ENCODE measurements at regions not wholly inside any gene's neighbourhood (a gene's known extent, or its start where the extent isn't known, plus 50 kb on each side); places are given as distances from the start of the nearest gene placed in this dataset.

DNA sequence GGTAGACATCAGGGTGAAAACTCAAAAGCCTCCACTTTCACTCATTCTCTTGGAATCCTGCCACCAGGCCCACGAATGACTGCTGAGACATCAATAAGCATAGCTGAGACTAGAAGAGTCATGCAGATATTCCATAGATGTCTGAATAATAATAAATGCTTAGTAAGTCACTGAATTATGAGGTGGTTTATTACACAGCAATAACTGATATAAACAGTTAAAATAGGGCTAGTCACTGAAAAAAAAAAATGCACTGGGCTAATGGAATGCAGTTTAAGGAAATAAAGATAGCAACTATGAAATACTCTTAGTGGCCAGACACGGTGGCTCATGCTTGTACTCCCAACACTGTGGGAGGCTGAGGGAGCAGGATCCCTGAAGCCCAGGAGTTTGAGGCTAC is 262.8 kb upstream of the CDH6 start:
- no peaks in the 10 kb centered on the region for H3K27me3 ChIP-seq (ENCODE audit: control insufficient read depth, insufficient read depth, low read length)
- H3K27ac ChIP-seq (ENCODE audit: low read depth, low read length), result no peak overlapping the region
- WGBS (ENCODE audit: insufficient coverage), result 100% methylated on average over 1 of the region's 2 CpGs
- no peak for DNase-seq (ENCODE audit: low read depth in 4 of 6, low spot score in 6 of 6)
- H3K4me3 ChIP-seq (ENCODE audit: low read depth, low read length), result no peak overlapping the region
- no peaks in the 10 kb centered on the region for H3K36me3 ChIP-seq (ENCODE audit: control insufficient read depth, insufficient read depth, low read length)
- H3K9me3 ChIP-seq (ENCODE audit: control insufficient read depth, insufficient read depth, low read length), result no peaks in the 10 kb centered on the region
- H3K4me1 ChIP-seq (ENCODE audit: control insufficient read depth, insufficient read depth, low read length), result no peaks in the 10 kb centered on the region

DNA sequence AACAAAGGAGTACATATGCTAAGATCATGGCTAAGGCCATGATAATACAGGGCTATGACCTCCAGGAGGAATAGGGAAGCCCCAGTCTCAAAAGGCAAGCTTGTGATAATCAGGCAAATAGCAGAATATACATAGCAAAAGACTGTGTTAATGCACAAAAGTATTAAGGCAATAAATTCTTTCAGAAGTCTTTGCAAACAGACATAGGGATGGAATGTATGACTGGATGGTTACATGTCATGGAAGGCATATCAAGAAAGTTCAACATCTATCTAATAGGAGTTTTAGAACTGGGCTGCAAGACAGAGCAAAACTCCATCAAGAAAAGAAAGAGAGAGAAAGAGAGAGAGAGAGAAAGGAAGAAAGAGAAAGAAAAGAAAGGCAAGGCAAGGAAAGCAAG is 264.5 kb upstream of the CDH6 start:
- no peaks in the 10 kb centered on the region for H3K9me3 ChIP-seq (ENCODE audit: control insufficient read depth, insufficient read depth, low read length)
- H3K27me3 ChIP-seq (ENCODE audit: control insufficient read depth, insufficient read depth, low read length), result no peaks in the 10 kb centered on the region
- no peaks in the 10 kb centered on the region for H3K36me3 ChIP-seq (ENCODE audit: control insufficient read depth, insufficient read depth, low read length)
- H3K4me3 ChIP-seq (ENCODE audit: low read depth, low read length), result no peak overlapping the region
- DNase-seq (ENCODE audit: low read depth in 4 of 6, low spot score in 6 of 6), result no peak
- no peak overlapping the region for H3K27ac ChIP-seq (ENCODE audit: low read depth, low read length)
- no peaks in the 10 kb centered on the region for H3K4me1 ChIP-seq (ENCODE audit: control insufficient read depth, insufficient read depth, low read length)

DNA sequence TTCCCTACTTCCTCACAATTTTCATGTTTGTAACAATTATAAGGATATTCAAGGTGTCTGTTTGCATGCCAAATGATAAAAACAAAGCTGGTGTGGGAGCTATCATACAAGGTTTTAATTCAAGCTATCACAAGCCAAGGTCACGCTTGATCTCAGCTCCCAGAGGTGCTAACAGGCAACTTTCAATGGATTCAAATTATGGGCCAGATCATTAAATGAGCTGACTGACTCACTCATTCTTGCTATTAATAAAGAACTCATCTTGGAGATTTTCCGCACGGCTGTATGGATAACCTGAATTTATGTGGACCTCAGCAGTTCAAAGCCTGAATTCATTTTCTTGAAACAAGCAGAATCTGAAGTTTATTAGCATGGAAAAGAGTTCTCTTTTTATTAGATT is 267.3 kb upstream of the CDH6 start:
- H3K27ac ChIP-seq (ENCODE audit: low read depth, low read length), result no peak overlapping the region

DNA sequence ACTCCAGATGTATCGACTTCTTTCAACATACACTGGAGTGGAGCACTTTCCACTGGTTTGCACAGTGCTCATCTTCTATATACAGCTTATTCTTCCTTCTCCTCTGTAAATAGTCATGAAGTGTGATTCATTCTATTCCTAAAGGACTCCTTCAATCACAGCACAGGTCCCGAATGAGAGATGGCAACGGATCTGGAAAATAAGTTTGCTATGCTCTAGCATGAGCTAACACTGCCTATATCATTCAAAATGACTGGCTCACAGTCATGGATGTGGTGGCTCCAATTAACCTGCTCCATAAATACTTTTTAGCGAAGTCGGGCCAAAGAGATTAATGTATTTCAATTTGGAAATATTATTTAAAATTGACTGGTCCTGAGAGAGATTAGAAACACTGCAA is 272.1 kb upstream of the CDH6 start:
- no peak for DNase-seq (ENCODE audit: low read depth in 4 of 6, low spot score in 6 of 6)
- H3K27me3 ChIP-seq (ENCODE audit: control insufficient read depth, insufficient read depth, low read length), result no peaks in the 10 kb centered on the region
- no peak overlapping the region for H3K27ac ChIP-seq (ENCODE audit: low read depth, low read length)
- H3K9me3 ChIP-seq (ENCODE audit: control insufficient read depth, insufficient read depth, low read length), result no peaks in the 10 kb centered on the region
- H3K4me3 ChIP-seq (ENCODE audit: low read depth, low read length), result no peak overlapping the region
- no peaks in the 10 kb centered on the region for H3K36me3 ChIP-seq (ENCODE audit: control insufficient read depth, insufficient read depth, low read length)
- no CpG with 5 or more reads among the region's 5 CpGs for WGBS (ENCODE audit: insufficient coverage)
- H3K4me1 ChIP-seq (ENCODE audit: control insufficient read depth, insufficient read depth, low read length), result no peaks in the 10 kb centered on the region

More for the DNA sequence above, 267.3 kb upstream of the CDH6 start:
- Histone ChIP-seq H3K4me1 (ENCODE audit: control insufficient read depth, insufficient read depth, low read length) (no peaks in the 10 kb centered on the region), H3K36me3 (ENCODE audit: control insufficient read depth, insufficient read depth, low read length) (no peaks in the 10 kb centered on the region), H3K4me3 (ENCODE audit: low read depth, low read length) (no peak overlapping the region), H3K27me3 (ENCODE audit: control insufficient read depth, insufficient read depth, low read length) (no peaks in the 10 kb centered on the region), H3K9me3 (ENCODE audit: control insufficient read depth, insufficient read depth, low read length) (no peaks in the 10 kb centered on the region)
- no CpG with 5 or more reads among the region's 3 CpGs for WGBS (ENCODE audit: insufficient coverage)
- DNase-seq (ENCODE audit: low read depth in 4 of 6, low spot score in 6 of 6), result peak in 1 of 6 donors; percentile 73

DNA sequence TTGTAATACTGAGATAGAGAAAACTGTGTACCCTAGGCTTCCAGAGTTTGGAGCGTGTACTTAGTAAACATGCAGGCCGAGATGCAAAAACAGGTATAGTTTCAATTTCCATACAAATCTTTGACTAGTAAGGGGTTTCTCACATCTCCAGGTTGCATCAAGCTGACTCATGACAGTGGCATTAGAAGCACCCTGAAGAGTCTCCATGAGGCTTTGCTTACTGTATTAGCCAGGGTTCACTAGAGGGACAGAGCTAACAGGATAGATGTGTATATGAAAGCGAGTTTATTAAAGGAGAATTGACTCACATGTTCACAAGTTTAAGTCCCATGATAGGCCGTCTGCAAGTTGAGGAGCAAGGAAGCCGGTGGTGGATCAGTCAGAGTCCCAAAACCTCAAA is 275.3 kb upstream of the CDH6 start:
- Histone ChIP-seq H3K9me3 (ENCODE audit: control insufficient read depth, insufficient read depth, low read length) (no peaks in the 10 kb centered on the region), H3K36me3 (ENCODE audit: control insufficient read depth, insufficient read depth, low read length) (no peaks in the 10 kb centered on the region), H3K4me3 (ENCODE audit: low read depth, low read length) (no peak overlapping the region), H3K27me3 (ENCODE audit: control insufficient read depth, insufficient read depth, low read length) (no peaks in the 10 kb centered on the region), H3K27ac (ENCODE audit: low read depth, low read length) (no peak overlapping the region), H3K4me1 (ENCODE audit: control insufficient read depth, insufficient read depth, low read length) (no peaks in the 10 kb centered on the region)
- no peak for DNase-seq (ENCODE audit: low read depth in 4 of 6, low spot score in 6 of 6)
- 100% methylated on average over 4 of the region's 5 CpGs for WGBS (ENCODE audit: insufficient coverage)

DNA sequence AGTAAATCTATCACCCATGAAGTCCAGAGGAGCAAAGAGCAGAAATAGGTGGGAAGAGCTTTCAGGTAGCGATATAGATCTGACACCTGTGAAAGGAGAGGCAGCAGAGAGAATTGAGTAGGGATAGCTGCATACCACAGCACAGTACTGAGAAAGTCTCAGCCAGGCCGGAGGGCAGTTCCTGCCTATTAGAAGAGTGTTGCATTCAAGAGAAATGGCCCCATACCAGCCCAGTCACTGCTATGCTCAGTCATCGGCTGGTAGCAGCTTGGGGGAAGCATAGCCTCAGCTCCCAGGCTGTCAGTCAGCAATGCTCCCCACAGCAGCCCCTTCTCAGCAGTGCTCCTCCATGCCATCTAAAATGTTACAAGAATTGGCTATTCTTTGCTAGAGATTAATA is 285.1 kb upstream of the CDH6 start:
- H3K9me3 ChIP-seq (ENCODE audit: control insufficient read depth, insufficient read depth, low read length), result no peaks in the 10 kb centered on the region
- no peak overlapping the region for H3K27ac ChIP-seq (ENCODE audit: low read depth, low read length)
- 83% methylated on average over 2 of the region's 3 CpGs for WGBS (ENCODE audit: insufficient coverage)
- H3K4me1 ChIP-seq (ENCODE audit: control insufficient read depth, insufficient read depth, low read length), result peaks cover 3% of the 10 kb centered on the region
- no peaks in the 10 kb centered on the region for H3K27me3 ChIP-seq (ENCODE audit: control insufficient read depth, insufficient read depth, low read length)
- DNase-seq (ENCODE audit: low read depth in 4 of 6, low spot score in 6 of 6), result peak in 1 of 6 donors; percentile 31
- H3K36me3 ChIP-seq (ENCODE audit: control insufficient read depth, insufficient read depth, low read length), result no peaks in the 10 kb centered on the region
- H3K4me3 ChIP-seq (ENCODE audit: low read depth, low read length), result no peak overlapping the region

DNA sequence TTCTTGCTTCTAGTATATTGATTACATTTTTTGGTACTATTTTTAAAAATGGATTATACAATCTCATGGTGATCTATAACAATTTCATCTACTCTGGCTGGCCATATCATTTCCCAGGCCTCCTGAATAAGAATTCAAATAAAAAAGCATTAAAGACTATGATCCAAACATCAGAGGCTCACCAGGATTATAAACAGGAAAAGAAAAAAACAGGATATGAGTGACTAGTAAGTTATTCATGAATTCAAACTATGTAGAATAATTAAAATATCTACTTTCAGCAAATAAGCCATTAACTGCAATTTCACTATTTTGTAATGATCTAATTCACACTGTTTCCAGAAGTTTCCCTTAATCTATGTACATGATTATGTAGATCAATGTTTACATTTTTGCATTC is 293.1 kb upstream of the CDH6 start:
- no peak overlapping the region for H3K4me3 ChIP-seq (ENCODE audit: low read depth, low read length)
- DNase-seq (ENCODE audit: low read depth in 4 of 6, low spot score in 6 of 6), result no peak
- H3K4me1 ChIP-seq (ENCODE audit: control insufficient read depth, insufficient read depth, low read length), result no peaks in the 10 kb centered on the region
- no peaks in the 10 kb centered on the region for H3K27me3 ChIP-seq (ENCODE audit: control insufficient read depth, insufficient read depth, low read length)
- H3K9me3 ChIP-seq (ENCODE audit: control insufficient read depth, insufficient read depth, low read length), result no peaks in the 10 kb centered on the region
- no peaks in the 10 kb centered on the region for H3K36me3 ChIP-seq (ENCODE audit: control insufficient read depth, insufficient read depth, low read length)
- H3K27ac ChIP-seq (ENCODE audit: low read depth, low read length), result no peak overlapping the region

DNA sequence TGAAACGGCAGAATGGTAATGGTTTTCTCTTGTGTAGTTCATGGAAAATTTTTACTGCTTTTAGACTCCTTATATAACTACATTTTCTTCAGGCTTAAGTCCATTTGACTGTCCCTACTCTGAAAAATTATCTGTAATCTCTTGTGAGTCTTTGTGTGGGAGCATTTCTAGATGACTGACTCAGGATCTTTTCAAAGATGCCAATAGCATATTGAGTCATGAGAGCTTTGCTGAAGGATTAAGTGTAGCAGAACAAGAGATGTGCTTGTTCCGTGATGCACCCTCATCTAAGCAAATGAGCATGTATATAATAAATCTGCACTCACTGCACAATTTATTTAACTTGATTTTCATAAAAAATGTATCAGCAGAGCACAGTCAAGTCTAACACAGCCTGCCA is 298.7 kb upstream of the CDH6 start:
- no CpG with 5 or more reads among the region's 2 CpGs for WGBS (ENCODE audit: insufficient coverage)
- Histone ChIP-seq H3K4me3 (ENCODE audit: low read depth, low read length) (no peak overlapping the region), H3K4me1 (ENCODE audit: control insufficient read depth, insufficient read depth, low read length) (no peaks in the 10 kb centered on the region), H3K36me3 (ENCODE audit: control insufficient read depth, insufficient read depth, low read length) (no peaks in the 10 kb centered on the region), H3K27ac (ENCODE audit: low read depth, low read length) (no peak overlapping the region), H3K9me3 (ENCODE audit: control insufficient read depth, insufficient read depth, low read length) (no peaks in the 10 kb centered on the region), H3K27me3 (ENCODE audit: control insufficient read depth, insufficient read depth, low read length) (no peaks in the 10 kb centered on the region)
- no peak for DNase-seq (ENCODE audit: low read depth in 4 of 6, low spot score in 6 of 6)

DNA sequence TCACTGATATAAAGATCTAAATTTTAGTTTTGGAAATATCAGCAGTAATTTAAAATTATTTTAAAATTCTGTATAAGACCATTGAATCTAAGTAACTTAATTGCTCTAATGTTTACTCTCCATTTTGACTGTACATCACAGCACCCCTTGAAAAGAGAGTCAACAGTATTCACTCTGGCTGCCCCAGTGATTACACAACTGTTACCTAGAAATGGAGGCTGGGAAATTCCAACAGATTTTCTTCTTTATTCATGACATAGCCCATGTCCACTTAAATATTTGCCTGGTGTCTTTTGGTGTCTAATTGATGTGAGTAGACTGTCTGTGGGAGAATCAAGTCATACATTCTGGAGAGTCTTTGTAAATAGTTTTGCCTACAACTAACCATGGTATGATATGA is 301.8 kb upstream of the CDH6 start:
- Histone ChIP-seq H3K27me3 (ENCODE audit: control insufficient read depth, insufficient read depth, low read length) (no peaks in the 10 kb centered on the region), H3K36me3 (ENCODE audit: control insufficient read depth, insufficient read depth, low read length) (no peaks in the 10 kb centered on the region), H3K4me1 (ENCODE audit: control insufficient read depth, insufficient read depth, low read length) (no peaks in the 10 kb centered on the region), H3K9me3 (ENCODE audit: control insufficient read depth, insufficient read depth, low read length) (no peaks in the 10 kb centered on the region), H3K27ac (ENCODE audit: low read depth, low read length) (no peak overlapping the region), H3K4me3 (ENCODE audit: low read depth, low read length) (no peak overlapping the region)
- no peak for DNase-seq (ENCODE audit: low read depth in 4 of 6, low spot score in 6 of 6)

DNA sequence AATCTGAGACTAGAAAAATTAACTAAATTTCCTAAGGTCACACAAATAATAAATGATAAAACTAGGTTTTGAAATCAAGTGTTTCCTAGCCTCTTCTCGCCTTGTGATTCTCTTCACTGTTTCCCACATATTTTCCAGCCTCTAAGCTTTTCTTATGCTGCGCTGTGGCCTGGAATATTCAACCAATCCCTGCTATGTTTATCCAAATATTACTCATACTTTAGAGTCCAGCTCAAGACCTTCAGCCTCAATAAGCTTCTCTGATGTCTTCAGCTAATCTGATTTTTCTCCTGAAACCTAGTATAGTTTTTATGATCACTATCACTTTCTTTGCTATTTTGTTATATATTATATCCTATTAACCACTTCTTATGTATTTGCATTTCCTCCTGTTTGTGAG is 303.1 kb upstream of the CDH6 start:
- no peak overlapping the region for H3K4me3 ChIP-seq (ENCODE audit: low read depth, low read length)
- H3K27ac ChIP-seq (ENCODE audit: low read depth, low read length), result no peak overlapping the region
- no peaks in the 10 kb centered on the region for H3K4me1 ChIP-seq (ENCODE audit: control insufficient read depth, insufficient read depth, low read length)
- H3K27me3 ChIP-seq (ENCODE audit: control insufficient read depth, insufficient read depth, low read length), result no peaks in the 10 kb centered on the region
- H3K36me3 ChIP-seq (ENCODE audit: control insufficient read depth, insufficient read depth, low read length), result no peaks in the 10 kb centered on the region
- H3K9me3 ChIP-seq (ENCODE audit: control insufficient read depth, insufficient read depth, low read length), result no peaks in the 10 kb centered on the region
- 50% methylated on average over 2 of the region's 2 CpGs for WGBS (ENCODE audit: insufficient coverage)
- DNase-seq (ENCODE audit: low read depth in 4 of 6, low spot score in 6 of 6), result no peak

DNA sequence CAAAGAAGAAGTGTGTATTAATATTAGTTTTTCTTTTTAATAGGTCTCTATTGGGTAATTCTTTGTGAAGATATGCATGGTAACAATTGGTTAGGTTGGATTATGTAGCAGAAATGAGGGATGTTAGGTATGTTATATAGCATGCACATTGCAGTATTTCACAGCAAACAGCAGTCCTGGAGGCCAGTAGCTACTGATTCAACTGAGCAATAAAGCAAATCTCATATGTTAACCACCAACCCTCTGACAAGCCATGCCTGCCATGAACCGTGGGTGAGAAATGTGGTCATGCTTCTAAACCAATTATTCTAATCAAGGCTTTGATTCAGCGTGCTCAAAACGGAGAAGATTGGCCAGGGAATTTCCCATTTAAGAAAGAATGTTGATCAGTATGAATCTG is 313.0 kb upstream of the CDH6 start:
- no peaks in the 10 kb centered on the region for H3K4me1 ChIP-seq (ENCODE audit: control insufficient read depth, insufficient read depth, low read length)
- DNase-seq (ENCODE audit: low read depth in 4 of 6, low spot score in 6 of 6), result peak in 1 of 6 donors; percentile 36
- no peaks in the 10 kb centered on the region for H3K27me3 ChIP-seq (ENCODE audit: control insufficient read depth, insufficient read depth, low read length)
- no peaks in the 10 kb centered on the region for H3K9me3 ChIP-seq (ENCODE audit: control insufficient read depth, insufficient read depth, low read length)
- WGBS (ENCODE audit: insufficient coverage), result no CpG with 5 or more reads among the region's 3 CpGs
- H3K36me3 ChIP-seq (ENCODE audit: control insufficient read depth, insufficient read depth, low read length), result no peaks in the 10 kb centered on the region
- H3K27ac ChIP-seq (ENCODE audit: low read depth, low read length), result no peak overlapping the region
- H3K4me3 ChIP-seq (ENCODE audit: low read depth, low read length), result no peak overlapping the region

Data from spinal cord (tissue), 9 donors.